Right lobe of liver (tissue), 6 donors: ENCODE measurements at regions not wholly inside any gene's neighbourhood (a gene's known extent, or its start where the extent isn't known, plus 50 kb on each side); places are given as distances from the start of the nearest gene placed in this dataset.

ENCODE experiments used
- ATAC-seq, 4 donors: fragments of 200-7000 bp; cut with Tn5 transposase; one replicate each; pipeline ENCODE4 v1.9.1; 2020; ENCODE audit warnings: mild to moderate bottlenecking in 4 of 4, moderate library complexity in 4 of 4
- DNase-seq, 3 donors: peaks; one replicate each; pipeline ENCODE4 v3.0.0-alpha.2; 2020
- H3K27ac ChIP-seq, 3 donors: fragments of 200-600 bp; one replicate each; pipeline ENCODE4 v1.8.0; 2022
- H3K27me3 ChIP-seq, 2 donors: fragments of 200-600 bp; one replicate each; pipeline ENCODE4 v1.8.0; 2022
- H3K36me3 ChIP-seq, 4 donors: fragments of 200-600 bp; sonication (generic) in 1 of 4; one replicate each; pipeline versions ENCODE4 v1.5.1 to v1.8.0; 2017 to 2022; ENCODE audit warnings: control low read depth in 1 of 4
- H3K4me1 ChIP-seq, 4 donors: fragments of 200-600 bp; sonication (generic) in 1 of 4; one replicate each; pipeline versions ENCODE4 v1.5.1 to v1.8.0; 2017 to 2022; ENCODE audit warnings: control low read depth in 1 of 4
- H3K4me3 ChIP-seq, 3 donors: fragments of 200-600 bp; one replicate each; pipeline ENCODE4 v1.8.0; 2022
- H3K9me3 ChIP-seq, 4 donors: fragments of 200-600 bp; sonication (generic) in 1 of 4; one replicate each; pipeline versions ENCODE4 v1.5.1 to v1.8.0; 2017 to 2022; ENCODE audit warnings: control low read depth in 1 of 4
- POLR2A ChIP-seq: fragments of 450-650 bp; IDR thresholded peaks from one replicate; pipeline ENCODE4 v1.6.1; 2017; ENCODE audit warnings: antibody characterized with exemption, mild to moderate bottlenecking
- WGBS: methylation state at CpG from one replicate; pipeline ENCODE4 v1.1.6; 2018; ENCODE audit warnings: low coverage, low lambda C conversion rate; ENCODE audit not compliant: insufficient coverage; ENCODE audit errors: missing lambda C conversion rate; 5-methylcytosine and 5-hydroxymethylcytosine counted together
- intact Hi-C, 2 donors: fragments of 100-400 bp; cut with DNase I; formaldehyde crosslinking; loops; one replicate each; pipeline versions ENCODE4 v1.11.2 to v1.14.1; 2022
- TF ChIP-seq, protein P1 (sequence below), 4 donors: fragments of 200-600 bp in 3 of 4; fragments of 450-650 bp in 1 of 4; IDR thresholded peaks; one replicate each; pipeline versions ENCODE4 v1.5.1 to v1.8.0; 2016 to 2022; ENCODE audit warnings: antibody characterized with exemption in 4 of 4, mild to moderate bottlenecking in 2 of 4
- donor health status: DM: no; HTN: yes; CAD: no.
- donor health status: DM: no; HTN: no; CAD: no.
- donor health status: DM: no; HTN: no; CAD: no.
- donor health status: DM: no; HTN: yes; CAD: no.
- donor health status: DM: no; HTN: yes; CAD: no.

DNA sequence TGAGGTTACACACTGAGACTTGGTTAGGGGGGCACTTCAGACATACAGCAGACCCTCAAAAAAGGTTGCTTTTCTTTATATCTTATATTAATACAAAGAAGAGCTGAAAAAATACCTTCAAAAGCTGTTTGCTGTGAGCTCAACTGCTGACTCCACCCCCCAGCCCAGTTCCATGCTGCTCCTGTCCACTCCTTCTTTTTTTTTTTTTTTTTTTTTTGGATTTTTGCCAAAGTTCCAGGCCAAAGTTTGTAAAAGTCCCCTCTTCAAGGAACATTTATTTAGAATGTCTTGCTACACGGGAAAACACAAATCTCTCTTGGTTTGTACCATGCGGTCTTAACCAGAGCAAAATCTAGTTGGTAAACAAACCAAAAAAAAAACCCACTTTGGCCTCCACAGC lies 85.3 kb upstream of the AKAP12 start:
- 40% methylated on average over 2 of the region's 2 CpGs for WGBS
- Histone ChIP-seq H3K36me3 (no peaks in the 10 kb centered on the region), H3K9me3 (no peaks in the 10 kb centered on the region), H3K4me3 (no peak overlapping the region), H3K4me1 (no peaks in the 10 kb centered on the region), H3K27me3 (no peaks in the 10 kb centered on the region), H3K27ac (no peak overlapping the region)
- ATAC-seq (peak in 3 of 4 donors; percentile 32 to 47 (median 36)), DNase-seq (no peak)
- intact Hi-C loops, result no loop called here
- TF ChIP-seq, protein P1, sequence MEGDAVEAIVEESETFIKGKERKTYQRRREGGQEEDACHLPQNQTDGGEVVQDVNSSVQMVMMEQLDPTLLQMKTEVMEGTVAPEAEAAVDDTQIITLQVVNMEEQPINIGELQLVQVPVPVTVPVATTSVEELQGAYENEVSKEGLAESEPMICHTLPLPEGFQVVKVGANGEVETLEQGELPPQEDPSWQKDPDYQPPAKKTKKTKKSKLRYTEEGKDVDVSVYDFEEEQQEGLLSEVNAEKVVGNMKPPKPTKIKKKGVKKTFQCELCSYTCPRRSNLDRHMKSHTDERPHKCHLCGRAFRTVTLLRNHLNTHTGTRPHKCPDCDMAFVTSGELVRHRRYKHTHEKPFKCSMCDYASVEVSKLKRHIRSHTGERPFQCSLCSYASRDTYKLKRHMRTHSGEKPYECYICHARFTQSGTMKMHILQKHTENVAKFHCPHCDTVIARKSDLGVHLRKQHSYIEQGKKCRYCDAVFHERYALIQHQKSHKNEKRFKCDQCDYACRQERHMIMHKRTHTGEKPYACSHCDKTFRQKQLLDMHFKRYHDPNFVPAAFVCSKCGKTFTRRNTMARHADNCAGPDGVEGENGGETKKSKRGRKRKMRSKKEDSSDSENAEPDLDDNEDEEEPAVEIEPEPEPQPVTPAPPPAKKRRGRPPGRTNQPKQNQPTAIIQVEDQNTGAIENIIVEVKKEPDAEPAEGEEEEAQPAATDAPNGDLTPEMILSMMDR (IDR thresholded peaks at IDR 0.05), result no peak
- no peak for TF ChIP-seq POLR2A

DNA sequence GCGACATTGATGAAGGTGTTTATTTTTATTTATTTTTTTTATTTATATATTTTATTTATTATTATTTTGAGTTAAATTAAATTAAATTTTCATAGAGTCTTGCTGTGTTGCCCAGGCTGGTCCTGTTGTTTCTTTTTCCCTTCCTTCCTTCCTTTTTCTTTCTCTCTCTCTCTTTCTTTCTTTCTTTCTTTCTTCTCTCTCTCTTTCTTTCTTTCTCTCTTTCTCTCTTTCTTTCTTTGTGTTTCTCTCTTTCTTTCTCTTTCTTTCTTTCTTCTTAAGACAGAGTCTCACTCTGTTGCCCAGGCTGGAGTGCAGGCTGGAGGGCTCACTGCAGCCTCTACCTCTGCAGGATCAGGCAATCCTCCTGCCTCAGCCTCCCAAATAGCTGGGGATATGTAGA lies 84.7 kb upstream of the AKAP12 start:
- intact Hi-C loops, result no loop called here
- ATAC-seq (no peak), DNase-seq (no peak)
- no peaks in the 10 kb centered on the region for H3K27me3 ChIP-seq
- H3K4me3 ChIP-seq, result no peak overlapping the region
- H3K4me1 ChIP-seq, result no peaks in the 10 kb centered on the region
- no peak for TF ChIP-seq POLR2A
- TF ChIP-seq, protein P1 (IDR thresholded peaks at IDR 0.05), result no peak
- no peak overlapping the region for H3K27ac ChIP-seq
- H3K36me3 ChIP-seq, result no peaks in the 10 kb centered on the region
- WGBS, result 77% methylated on average over 1 of the region's 1 CpG
- H3K9me3 ChIP-seq, result no peaks in the 10 kb centered on the region

DNA sequence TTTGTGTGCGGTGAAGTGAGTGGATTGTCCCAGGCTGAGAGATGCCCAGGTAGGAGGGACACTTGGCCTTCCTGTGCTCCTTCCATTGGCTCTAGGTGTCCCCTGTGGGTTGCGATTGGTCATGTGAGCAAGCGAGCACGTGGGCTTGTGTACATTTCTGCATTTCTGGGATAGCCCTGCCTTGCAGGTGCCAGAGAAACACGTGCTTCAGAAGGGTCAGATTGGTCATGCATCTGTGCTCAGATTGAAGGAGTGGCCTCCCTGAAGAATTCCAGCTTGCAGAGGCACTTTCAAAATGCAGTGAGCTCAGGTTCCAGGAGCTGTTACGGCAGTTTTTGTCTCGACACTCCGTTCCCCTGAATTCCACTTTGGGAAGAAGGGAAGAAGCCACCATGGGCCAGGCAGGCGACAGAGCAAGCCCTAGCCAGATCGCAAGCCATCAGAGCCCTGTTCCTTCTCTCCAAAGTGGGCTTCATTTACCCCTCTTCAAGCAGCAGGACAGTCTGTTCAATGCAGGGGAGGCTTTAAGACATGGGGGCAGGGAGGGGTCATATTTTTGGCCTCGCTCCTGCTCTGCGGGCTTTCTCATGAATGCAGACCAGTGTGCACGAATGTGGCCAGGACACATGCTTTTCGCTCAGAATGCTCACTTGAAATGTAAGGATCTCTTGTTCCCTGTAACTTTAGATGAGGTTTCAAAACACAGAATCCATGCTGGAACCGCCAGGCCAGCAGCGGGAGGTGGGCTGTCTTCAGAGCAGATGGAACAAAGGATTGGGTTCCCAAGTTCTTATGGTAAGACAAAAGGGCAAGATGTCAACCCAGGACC lies 78.6 kb upstream of the AKAP12 start:
- no peak overlapping the region for H3K27ac ChIP-seq
- H3K4me1 ChIP-seq, result no peaks in the 10 kb centered on the region
- WGBS, result 71% methylated on average over 8 of the region's 16 CpGs
- intact Hi-C loops, result no loop called here
- DNase-seq (no peak), ATAC-seq (peak in 2 of 4 donors; percentile 28 to 43)
- H3K36me3 ChIP-seq, result no peaks in the 10 kb centered on the region
- no peak for TF ChIP-seq POLR2A
- TF ChIP-seq, protein P1 (IDR thresholded peaks at IDR 0.05), result no peak
- H3K4me3 ChIP-seq, result no peak overlapping the region
- H3K27me3 ChIP-seq, result no peaks in the 10 kb centered on the region
- no peaks in the 10 kb centered on the region for H3K9me3 ChIP-seq

DNA sequence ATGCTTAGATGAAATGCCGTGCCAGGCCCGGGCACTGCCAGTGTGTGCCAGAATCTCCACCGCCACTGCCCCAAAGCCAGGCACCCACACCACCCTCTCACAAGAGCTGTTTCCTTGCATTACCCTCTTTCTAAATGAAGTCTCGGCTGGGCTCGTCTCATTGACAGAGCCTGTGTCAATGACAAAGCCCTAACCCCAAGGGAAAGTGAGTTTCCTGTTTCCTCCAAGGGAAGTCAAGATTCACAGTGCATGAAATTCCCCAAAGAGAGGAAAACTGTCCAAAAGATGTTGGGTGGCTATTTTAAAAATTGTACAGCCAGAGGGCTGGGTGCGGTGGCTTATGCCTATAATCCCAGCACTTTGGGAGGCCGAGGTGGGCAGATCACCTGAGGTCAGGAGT lies 75.4 kb upstream of the AKAP12 start:
- ATAC-seq (no peak), DNase-seq (no peak)
- H3K9me3 ChIP-seq, result no peaks in the 10 kb centered on the region
- WGBS, result 71% methylated on average over 5 of the region's 7 CpGs
- no peak overlapping the region for H3K4me3 ChIP-seq
- TF ChIP-seq, protein P1 (IDR thresholded peaks at IDR 0.05), result no peak
- TF ChIP-seq POLR2A, result no peak
- H3K36me3 ChIP-seq, result no peaks in the 10 kb centered on the region
- intact Hi-C loops, result no loop called here
- H3K4me1 ChIP-seq, result no peaks in the 10 kb centered on the region
- H3K27me3 ChIP-seq, result no peaks in the 10 kb centered on the region
- H3K27ac ChIP-seq, result no peak overlapping the region
